PC-9 (cell line): ENCODE measurements at regions not wholly inside any gene's neighbourhood (a gene's known extent, or its start where the extent isn't known, plus 50 kb on each side); places are given as distances from the start of the nearest gene placed in this dataset.

Experiments used
- BruUV-seq: library from RNA; stranded (reverse); fragments of 400-500 nt; replicated peaks from 2 replicates; lab custom pipeline; 2021; lab: Mats Ljungman, UMichigan
- CTCF ChIA-PET: fragments of 300-600 bp; sonication (Branson Sonifier 250); formaldehyde crosslinking; loops from one replicate; lab custom pipeline; 2022; ENCODE audit warnings: antibody characterized with exemption; lab: Charles Lee
- POLR2A ChIA-PET: fragments of 300-600 bp; sonication (Branson Sonifier 250); formaldehyde crosslinking; loops from one replicate; lab custom pipeline; 2022; ENCODE audit warnings: antibody characterized with exemption; ENCODE audit not compliant: unreplicated experiment; lab: Charles Lee
- DNase-seq, 2 experiments: peaks; one replicate each; pipeline versions ENCODE4 v3.0.0 to v3.0.0-alpha.2; 2015 to 2022; ENCODE audit warnings: mixed read lengths in 1 of 2
- H2AFZ ChIP-seq: fragments of 200-600 bp; sonication (generic); 2 replicates; pipeline ENCODE4 v1.8.1; 2017; ENCODE audit warnings: antibody characterized with exemption
- H3F3A ChIP-seq: fragments of 200-600 bp; sonication (generic); 2 replicates; pipeline ENCODE4 v1.8.1; 2017; ENCODE audit warnings: antibody characterized with exemption, mild to moderate bottlenecking, low read depth; ENCODE audit not compliant: insufficient read depth
- H3K27ac ChIP-seq: fragments of 200-600 bp; sonication (generic); 2 replicates; pipeline ENCODE4 v1.6.1; 2016; ENCODE audit warnings: mixed run types
- H3K27me3 ChIP-seq: fragments of 200-600 bp; sonication (generic); 2 replicates; pipeline ENCODE4 v1.6.1; 2016; ENCODE audit warnings: low read depth, mixed run types; ENCODE audit not compliant: insufficient read depth
- H3K36me3 ChIP-seq: fragments of 200-600 bp; sonication (generic); 2 replicates; pipeline ENCODE4 v1.6.1; 2016; ENCODE audit warnings: low read depth, mixed run types
- H3K4me1 ChIP-seq: fragments of 200-600 bp; sonication (generic); replicated peaks from 2 replicates; pipeline ENCODE4 v1.6.1; 2016; ENCODE audit warnings: mixed run types; ENCODE audit not compliant: insufficient read depth
- H3K4me2 ChIP-seq: fragments of 200-600 bp; sonication (generic); 2 replicates; pipeline ENCODE4 v1.6.1; 2017; ENCODE audit warnings: mixed run types
- H3K4me3 ChIP-seq: fragments of 200-600 bp; sonication (generic); 2 replicates; pipeline ENCODE4 v1.6.1; 2016; ENCODE audit warnings: mixed run types
- H3K79me2 ChIP-seq: fragments of 200-600 bp; sonication (generic); 2 replicates; pipeline ENCODE4 v1.6.1; 2017; ENCODE audit warnings: low read depth, mixed run types
- H3K9me2 ChIP-seq: fragments of 200-600 bp; sonication (generic); 2 replicates; pipeline ENCODE4 v1.8.1; 2017; ENCODE audit warnings: mild to moderate bottlenecking; ENCODE audit not compliant: insufficient read depth
- H3K9me3 ChIP-seq: fragments of 200-600 bp; sonication (generic); 2 replicates; pipeline ENCODE4 v1.8.1; 2016; ENCODE audit warnings: low read depth; ENCODE audit not compliant: insufficient read depth
- H4K20me1 ChIP-seq: fragments of 200-600 bp; sonication (generic); 2 replicates; pipeline ENCODE4 v1.8.1; 2017; ENCODE audit not compliant: insufficient read depth
- CTCF ChIP-seq: fragments of 200-600 bp; sonication (generic); conservative IDR thresholded peaks from 2 replicates; pipeline ENCODE4 v1.6.1; 2017; ENCODE audit warnings: mixed run types, antibody characterized with exemption, mild to moderate bottlenecking, moderate library complexity
- EZH2 ChIP-seq: fragments of 200-600 bp; sonication (generic); IDR thresholded peaks from 2 replicates; pipeline ENCODE4 v1.8.0; 2017; ENCODE audit warnings: antibody characterized with exemption, low read depth
- intact Hi-C: fragments of 100-400 bp; cut with micrococcal nuclease; formaldehyde crosslinking; loops from one replicate; pipeline ENCODE4 v1.10.0; 2022; ENCODE audit not compliant: unreplicated experiment

- intact Hi-C loops: no loop called here
- no peak overlapping the region for H3K27ac ChIP-seq
Measured at GRCh38 chr4:181550381-181550780, 692.8 kb upstream of the TENM3 start.

GRCh38 chr4:181559637-181560036, 683.6 kb upstream of the TENM3 start:
- H3K79me2 ChIP-seq: no peaks in the 10 kb centered on the region
- no peaks in the 10 kb centered on the region for H3K27me3 ChIP-seq
- H3K9me2 ChIP-seq: no peaks in the 10 kb centered on the region
- no peaks in the 10 kb centered on the region for H3K4me1 ChIP-seq
- intact Hi-C loops: no loop called here
- ChIA-PET CTCF (no interaction called here), POLR2A (no interaction called here)
- no peaks in the 10 kb centered on the region for H4K20me1 ChIP-seq
- H3K36me3 ChIP-seq: no peaks in the 10 kb centered on the region
- no peak for DNase-seq
- H2AFZ ChIP-seq: no peak overlapping the region
- no peaks in the 10 kb centered on the region for H3K9me3 ChIP-seq
- H3F3A ChIP-seq: no peaks in the 10 kb centered on the region
- TF ChIP-seq EZH2: no peak
- TF ChIP-seq CTCF: no peak
- no peak overlapping the region for H3K4me2 ChIP-seq
- BruUV-seq: no TSS peak
- H3K27ac ChIP-seq: no peak overlapping the region
- H3K4me3 ChIP-seq: no peak overlapping the region

More at GRCh38 chr4:181550381-181550780, 692.8 kb upstream of the TENM3 start:
- Histone ChIP-seq H3K4me2 (no peak overlapping the region), H2AFZ (no peak overlapping the region), H3K79me2 (no peaks in the 10 kb centered on the region), H3K9me2 (no peaks in the 10 kb centered on the region), H3K4me1 (no peaks in the 10 kb centered on the region), H3K9me3 (no peaks in the 10 kb centered on the region), H3K4me3 (no peak overlapping the region), H3F3A (no peaks in the 10 kb centered on the region), H3K36me3 (no peaks in the 10 kb centered on the region), H4K20me1 (no peaks in the 10 kb centered on the region), H3K27me3 (no peaks in the 10 kb centered on the region)
- CTCF ChIA-PET: no interaction called here
- POLR2A ChIA-PET: no interaction called here
- no peak for DNase-seq
- BruUV-seq: no TSS peak
- no peak for TF ChIP-seq CTCF
- no peak for TF ChIP-seq EZH2

- no peak for DNase-seq
- CTCF ChIA-PET: no interaction called here
- no peaks in the 10 kb centered on the region for H3K79me2 ChIP-seq
- BruUV-seq: no TSS peak
- intact Hi-C loops: no loop called here
- no peaks in the 10 kb centered on the region for H3K9me3 ChIP-seq
- no peaks in the 10 kb centered on the region for H3F3A ChIP-seq
- H3K27ac ChIP-seq: no peak overlapping the region
- H4K20me1 ChIP-seq: no peaks in the 10 kb centered on the region
- TF ChIP-seq EZH2 (no peak), CTCF (no peak)
- no peak overlapping the region for H3K4me3 ChIP-seq
- H3K4me2 ChIP-seq: no peak overlapping the region
- no peaks in the 10 kb centered on the region for H3K4me1 ChIP-seq
- no peaks in the 10 kb centered on the region for H3K36me3 ChIP-seq
- no peak overlapping the region for H2AFZ ChIP-seq
- POLR2A ChIA-PET: no interaction called here
- no peaks in the 10 kb centered on the region for H3K9me2 ChIP-seq
- no peaks in the 10 kb centered on the region for H3K27me3 ChIP-seq
Measured at GRCh38 chr4:181562399-181562798, 680.8 kb upstream of the TENM3 start.
